Neural cell (in vitro differentiated cells): ENCODE measurements at regions not wholly inside any gene's neighbourhood (a gene's known extent, or its start where the extent isn't known, plus 50 kb on each side); places are given as distances from the start of the nearest gene placed in this dataset.

ENCODE experiments used
- H2AFZ ChIP-seq: fragments of 200-600, 300-800 bp; sonication (generic), shearing (Covaris generic); 2 replicates; pipeline ENCODE4 v1.6.0; 2014; ENCODE audit warnings: low read depth, mild to moderate bottlenecking, antibody characterized with exemption, low read length, moderate library complexity
- H3F3A ChIP-seq: fragments of 200-600 bp; shearing (Covaris generic); 2 replicates; pipeline ENCODE4 v1.6.1; 2016; ENCODE audit warnings: mild to moderate bottlenecking, moderate library complexity, mixed read lengths, antibody characterized with exemption, low read length; ENCODE audit not compliant: insufficient read depth, poor library complexity, severe bottlenecking
- H3K27ac ChIP-seq: fragments of 200-600, 300-800 bp; sonication (generic), shearing (Covaris generic); 2 replicates; pipeline ENCODE4 v1.5.1; 2014; ENCODE audit warnings: mild to moderate bottlenecking, low read length, moderate library complexity
- H3K27me3 ChIP-seq: fragments of 300-800, 200-600 bp; sonication (generic), shearing (Covaris generic); 2 replicates; pipeline ENCODE4 v1.6.0; 2014; ENCODE audit warnings: mild to moderate bottlenecking, low read depth, low read length, moderate library complexity; ENCODE audit not compliant: insufficient read depth
- H3K36me3 ChIP-seq: fragments of 300-800, 200-600 bp; sonication (generic), shearing (Covaris generic); 2 replicates; pipeline ENCODE4 v1.5.1; 2014; ENCODE audit warnings: mild to moderate bottlenecking, antibody characterized with exemption, low read length, moderate library complexity; ENCODE audit not compliant: insufficient read depth
- H3K4me2 ChIP-seq: fragments of 300-800, 200-600 bp; sonication (generic), shearing (Covaris generic); 2 replicates; pipeline ENCODE4 v1.6.0; 2014; ENCODE audit warnings: mild to moderate bottlenecking, low read length
- H3K4me3 ChIP-seq: fragments of 300-800, 200-600 bp; sonication (generic), shearing (Covaris generic); 2 replicates; pipeline ENCODE4 v1.5.1; 2014; ENCODE audit warnings: mild to moderate bottlenecking, low read length, moderate library complexity
- H3K79me2 ChIP-seq: fragments of 200-600 bp; shearing (Covaris generic); replicated peaks from 2 replicates; pipeline ENCODE4 v1.6.0; 2014; ENCODE audit warnings: mild to moderate bottlenecking, low read length, moderate library complexity; ENCODE audit not compliant: insufficient read depth
- H3K9ac ChIP-seq: fragments of 300-800, 200-600 bp; sonication (generic), shearing (Covaris generic); 2 replicates; pipeline ENCODE4 v1.6.1; 2016; ENCODE audit warnings: mild to moderate bottlenecking, low read length, mixed read lengths
- H3K9me2 ChIP-seq: fragments of 200-600 bp; shearing (Covaris generic); 2 replicates; pipeline ENCODE4 v1.6.1; 2016; ENCODE audit warnings: mild to moderate bottlenecking, low read length, mixed read lengths; ENCODE audit not compliant: insufficient read depth
- H3K9me3 ChIP-seq: fragments of 200-600, 300-800 bp; sonication (generic), shearing (Covaris generic); 2 replicates; pipeline ENCODE4 v1.6.1; 2016; ENCODE audit warnings: mild to moderate bottlenecking, mixed run types, low read length, moderate library complexity, mixed read lengths
- H4K20me1 ChIP-seq: fragments of 200-600 bp; shearing (Covaris generic); 2 replicates; pipeline ENCODE4 v1.6.1; 2016; ENCODE audit warnings: mild to moderate bottlenecking, mixed run types; ENCODE audit not compliant: insufficient read depth
- EP300 ChIP-seq: fragments of 450-650 bp; conservative IDR thresholded peaks from 2 replicates; pipeline ENCODE4 v1.6.1; 2014; ENCODE audit warnings: antibody characterized with exemption, mild to moderate bottlenecking, moderate library complexity; ENCODE audit not compliant: poor library complexity, severe bottlenecking
- EZH2 ChIP-seq: fragments of 200-600, 300-800 bp; shearing (Covaris generic), sonication (generic); IDR thresholded peaks from 2 replicates; pipeline ENCODE4 v1.6.1; 2014; ENCODE audit warnings: antibody characterized with exemption, low read length, borderline replicate concordance, mild to moderate bottlenecking; ENCODE audit not compliant: insufficient read depth, poor library complexity, severe bottlenecking
- MXI1 ChIP-seq: fragments of 450-650 bp; conservative IDR thresholded peaks from 2 replicates; pipeline ENCODE4 v1.6.1; 2014; ENCODE audit warnings: antibody characterized with exemption, mild to moderate bottlenecking; ENCODE audit not compliant: poor library complexity, severe bottlenecking
- POLR2AphosphoS5 ChIP-seq: IDR thresholded peaks from 2 replicates; pipeline ENCODE4 v1.6.1; 2012
- RAD21 ChIP-seq: fragments of 450-650 bp; conservative IDR thresholded peaks from 2 replicates; pipeline ENCODE4 v1.6.1; 2014; ENCODE audit warnings: antibody characterized with exemption, mild to moderate bottlenecking, moderate library complexity
- SMC3 ChIP-seq: fragments of 450-650 bp; conservative IDR thresholded peaks from 2 replicates; pipeline ENCODE4 v1.6.1; 2014; ENCODE audit warnings: antibody characterized with exemption, mild to moderate bottlenecking, moderate library complexity; ENCODE audit not compliant: poor library complexity
- TAF1 ChIP-seq: IDR thresholded peaks from 2 replicates; pipeline ENCODE4 v1.6.1; 2012; ENCODE audit warnings: low read depth
- TF ChIP-seq, protein P1 (sequence below): fragments of 450-650 bp; IDR thresholded peaks from 2 replicates; pipeline ENCODE4 v1.5.1; 2014; ENCODE audit warnings: antibody characterized with exemption, mild to moderate bottlenecking, moderate library complexity; ENCODE audit not compliant: poor library complexity, severe bottlenecking
- TF ChIP-seq, protein P2 (sequence below): IDR thresholded peaks from 2 replicates; pipeline ENCODE4 v1.6.1; 2012; ENCODE audit warnings: borderline replicate concordance

DNA sequence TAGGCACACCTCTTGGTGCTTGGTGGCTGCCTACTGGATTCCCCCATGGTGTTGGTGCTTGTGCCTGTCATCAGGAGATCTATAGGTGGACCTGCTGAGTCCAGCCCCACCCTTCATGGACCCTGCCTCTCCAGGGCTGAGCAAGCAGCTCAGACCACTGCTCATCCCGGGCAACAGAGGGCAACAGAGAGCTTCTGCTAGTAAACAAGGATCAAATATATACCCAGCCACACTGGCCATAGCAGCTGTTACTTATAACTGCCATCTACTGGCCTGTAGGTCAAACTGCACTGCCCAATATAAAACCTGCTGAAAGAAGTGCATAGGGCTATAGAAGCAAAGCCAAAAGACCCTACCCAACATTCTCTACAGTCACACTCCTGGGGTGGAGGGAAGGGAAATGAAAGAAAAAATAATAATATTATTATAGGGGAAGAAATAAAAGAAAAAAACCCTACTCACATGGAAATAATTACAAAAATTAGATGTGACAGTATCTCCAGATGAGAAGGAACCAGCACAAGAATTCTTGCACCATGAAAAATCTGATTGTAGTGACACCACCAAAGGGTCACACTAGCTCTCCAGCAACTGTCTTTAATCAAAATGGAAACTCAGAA is 54.9 kb upstream of the ZNF800 start:
- Histone ChIP-seq H3K4me2 (no peak overlapping the region), H3K36me3 (no peaks in the 10 kb centered on the region), H3K27me3 (no peaks in the 10 kb centered on the region), H3K79me2 (no peaks in the 10 kb centered on the region), H3K9ac (no peak overlapping the region), H3K9me2 (no peaks in the 10 kb centered on the region), H2AFZ (no peak overlapping the region), H4K20me1 (no peaks in the 10 kb centered on the region), H3K4me3 (no peak overlapping the region), H3K9me3 (peaks cover 17% of the 10 kb centered on the region), H3F3A (no peaks in the 10 kb centered on the region), H3K27ac (no peak overlapping the region)
- TF ChIP-seq RAD21 (no peak), TAF1 (no peak), SMC3 (no peak), EP300 (no peak), MXI1 (no peak), POLR2AphosphoS5 (no peak), EZH2 (no peak)
- TF ChIP-seq, protein P1, sequence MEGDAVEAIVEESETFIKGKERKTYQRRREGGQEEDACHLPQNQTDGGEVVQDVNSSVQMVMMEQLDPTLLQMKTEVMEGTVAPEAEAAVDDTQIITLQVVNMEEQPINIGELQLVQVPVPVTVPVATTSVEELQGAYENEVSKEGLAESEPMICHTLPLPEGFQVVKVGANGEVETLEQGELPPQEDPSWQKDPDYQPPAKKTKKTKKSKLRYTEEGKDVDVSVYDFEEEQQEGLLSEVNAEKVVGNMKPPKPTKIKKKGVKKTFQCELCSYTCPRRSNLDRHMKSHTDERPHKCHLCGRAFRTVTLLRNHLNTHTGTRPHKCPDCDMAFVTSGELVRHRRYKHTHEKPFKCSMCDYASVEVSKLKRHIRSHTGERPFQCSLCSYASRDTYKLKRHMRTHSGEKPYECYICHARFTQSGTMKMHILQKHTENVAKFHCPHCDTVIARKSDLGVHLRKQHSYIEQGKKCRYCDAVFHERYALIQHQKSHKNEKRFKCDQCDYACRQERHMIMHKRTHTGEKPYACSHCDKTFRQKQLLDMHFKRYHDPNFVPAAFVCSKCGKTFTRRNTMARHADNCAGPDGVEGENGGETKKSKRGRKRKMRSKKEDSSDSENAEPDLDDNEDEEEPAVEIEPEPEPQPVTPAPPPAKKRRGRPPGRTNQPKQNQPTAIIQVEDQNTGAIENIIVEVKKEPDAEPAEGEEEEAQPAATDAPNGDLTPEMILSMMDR, result no peak
- TF ChIP-seq, protein P2, sequence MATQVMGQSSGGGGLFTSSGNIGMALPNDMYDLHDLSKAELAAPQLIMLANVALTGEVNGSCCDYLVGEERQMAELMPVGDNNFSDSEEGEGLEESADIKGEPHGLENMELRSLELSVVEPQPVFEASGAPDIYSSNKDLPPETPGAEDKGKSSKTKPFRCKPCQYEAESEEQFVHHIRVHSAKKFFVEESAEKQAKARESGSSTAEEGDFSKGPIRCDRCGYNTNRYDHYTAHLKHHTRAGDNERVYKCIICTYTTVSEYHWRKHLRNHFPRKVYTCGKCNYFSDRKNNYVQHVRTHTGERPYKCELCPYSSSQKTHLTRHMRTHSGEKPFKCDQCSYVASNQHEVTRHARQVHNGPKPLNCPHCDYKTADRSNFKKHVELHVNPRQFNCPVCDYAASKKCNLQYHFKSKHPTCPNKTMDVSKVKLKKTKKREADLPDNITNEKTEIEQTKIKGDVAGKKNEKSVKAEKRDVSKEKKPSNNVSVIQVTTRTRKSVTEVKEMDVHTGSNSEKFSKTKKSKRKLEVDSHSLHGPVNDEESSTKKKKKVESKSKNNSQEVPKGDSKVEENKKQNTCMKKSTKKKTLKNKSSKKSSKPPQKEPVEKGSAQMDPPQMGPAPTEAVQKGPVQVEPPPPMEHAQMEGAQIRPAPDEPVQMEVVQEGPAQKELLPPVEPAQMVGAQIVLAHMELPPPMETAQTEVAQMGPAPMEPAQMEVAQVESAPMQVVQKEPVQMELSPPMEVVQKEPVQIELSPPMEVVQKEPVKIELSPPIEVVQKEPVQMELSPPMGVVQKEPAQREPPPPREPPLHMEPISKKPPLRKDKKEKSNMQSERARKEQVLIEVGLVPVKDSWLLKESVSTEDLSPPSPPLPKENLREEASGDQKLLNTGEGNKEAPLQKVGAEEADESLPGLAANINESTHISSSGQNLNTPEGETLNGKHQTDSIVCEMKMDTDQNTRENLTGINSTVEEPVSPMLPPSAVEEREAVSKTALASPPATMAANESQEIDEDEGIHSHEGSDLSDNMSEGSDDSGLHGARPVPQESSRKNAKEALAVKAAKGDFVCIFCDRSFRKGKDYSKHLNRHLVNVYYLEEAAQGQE, result no peak

DNA sequence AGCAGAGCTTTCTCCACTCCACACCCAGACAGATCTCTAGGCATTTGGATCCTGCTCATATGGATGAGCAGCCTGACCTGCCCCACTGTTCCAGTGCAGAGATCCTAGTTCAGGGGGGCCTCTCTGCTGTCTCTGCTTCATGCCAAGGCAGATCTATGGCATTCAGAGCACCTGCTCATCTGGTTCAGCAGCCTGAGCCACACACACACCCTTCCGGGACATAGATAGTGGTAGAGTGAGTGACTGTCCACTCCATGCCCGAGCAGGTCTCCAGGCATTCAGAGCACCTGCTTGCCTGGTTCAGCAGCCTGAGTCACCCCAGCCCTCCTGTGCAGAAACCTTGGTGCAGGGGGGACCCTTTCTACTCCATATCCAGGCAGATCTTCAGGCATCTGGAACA is 54.3 kb upstream of the ZNF800 start:
- Histone ChIP-seq H2AFZ (no peak overlapping the region), H3K9ac (no peak overlapping the region), H4K20me1 (no peaks in the 10 kb centered on the region), H3K9me2 (no peaks in the 10 kb centered on the region), H3K79me2 (no peaks in the 10 kb centered on the region), H3K4me2 (no peak overlapping the region), H3K27me3 (no peaks in the 10 kb centered on the region), H3K4me3 (no peak overlapping the region), H3K9me3 (peaks cover 17% of the 10 kb centered on the region), H3K27ac (no peak overlapping the region), H3F3A (no peaks in the 10 kb centered on the region), H3K36me3 (no peaks in the 10 kb centered on the region)
- TF ChIP-seq TAF1, result no peak
- no peak for TF ChIP-seq POLR2AphosphoS5
- no peak for TF ChIP-seq MXI1
- TF ChIP-seq, protein P2, result no peak
- no peak for TF ChIP-seq RAD21
- no peak for TF ChIP-seq EP300
- TF ChIP-seq, protein P1, result no peak
- no peak for TF ChIP-seq SMC3
